Tibial nerve (tissue), 4 donors: ENCODE measurements at regions not wholly inside any gene's neighbourhood (a gene's known extent, or its start where the extent isn't known, plus 50 kb on each side); places are given as distances from the start of the nearest gene placed in this dataset.
"Not testable (repeated sequence)": the region's sequence is repeated elsewhere in the genome, so short reads cannot be mapped to it uniquely, and the experiment has no call there.

Experiments used
- DNase-seq, 2 donors: peaks; one replicate each; pipeline ENCODE4 v3.0.0-alpha.2; 2019; ENCODE audit warnings: low spot score in 2 of 2
- H3K27ac ChIP-seq, 4 donors: fragments of 200-600 bp; sonication (generic) in 3 of 4; one replicate each; pipeline ENCODE4 v1.5.1; 2017 to 2019; ENCODE audit warnings: mild to moderate bottlenecking in 1 of 4
- H3K27me3 ChIP-seq, 2 donors: fragments of 200-600 bp; sonication (generic) in 1 of 2; one replicate each; pipeline versions ENCODE4 v1.5.1 to v1.6.0; 2017 to 2019
- H3K36me3 ChIP-seq, 3 donors: fragments of 200-600 bp; sonication (generic); one replicate each; pipeline ENCODE4 v1.5.1; 2018 to 2019
- H3K4me1 ChIP-seq, 4 donors: fragments of 200-600 bp; sonication (generic) in 3 of 4; one replicate each; pipeline ENCODE4 v1.5.1; 2017 to 2019
- H3K4me3 ChIP-seq, 4 donors: fragments of 200-600 bp; sonication (generic) in 3 of 4; one replicate each; pipeline ENCODE4 v1.5.1; 2017 to 2019; ENCODE audit warnings: mild to moderate bottlenecking in 1 of 4, moderate library complexity in 1 of 4
- H3K9me3 ChIP-seq, 4 donors: fragments of 200-600 bp; sonication (generic) in 3 of 4; one replicate each; pipeline ENCODE4 v1.5.1; 2017 to 2019
- EP300 ChIP-seq, 2 donors: sonication (generic); formaldehyde crosslinking; IDR thresholded peaks; one replicate each; pipeline ENCODE4 v1.6.1; 2017; ENCODE audit warnings: antibody characterized with exemption in 2 of 2, mild to moderate bottlenecking in 1 of 2
- POLR2A ChIP-seq, 2 donors: fragments of 450-650 bp; IDR thresholded peaks; one replicate each; pipeline ENCODE4 v1.6.1; 2017; ENCODE audit warnings: antibody characterized with exemption in 2 of 2, mild to moderate bottlenecking in 2 of 2, moderate library complexity in 2 of 2
- WGBS, 2 donors: methylation state at CpG; one replicate each; pipeline ENCODE4 v1.1.5; 2018; 5-methylcytosine and 5-hydroxymethylcytosine counted together
- TF ChIP-seq, protein P1 (sequence below), 5 experiments: fragments of 200-600 bp in 3 of 5; fragments of 450-650 bp in 2 of 5; sonication (generic) in 3 of 5; IDR thresholded peaks; one replicate each; pipeline ENCODE4 v1.5.1; 2016 to 2019; ENCODE audit warnings: antibody characterized with exemption in 5 of 5, mild to moderate bottlenecking in 3 of 5, moderate library complexity in 2 of 5

DNA sequence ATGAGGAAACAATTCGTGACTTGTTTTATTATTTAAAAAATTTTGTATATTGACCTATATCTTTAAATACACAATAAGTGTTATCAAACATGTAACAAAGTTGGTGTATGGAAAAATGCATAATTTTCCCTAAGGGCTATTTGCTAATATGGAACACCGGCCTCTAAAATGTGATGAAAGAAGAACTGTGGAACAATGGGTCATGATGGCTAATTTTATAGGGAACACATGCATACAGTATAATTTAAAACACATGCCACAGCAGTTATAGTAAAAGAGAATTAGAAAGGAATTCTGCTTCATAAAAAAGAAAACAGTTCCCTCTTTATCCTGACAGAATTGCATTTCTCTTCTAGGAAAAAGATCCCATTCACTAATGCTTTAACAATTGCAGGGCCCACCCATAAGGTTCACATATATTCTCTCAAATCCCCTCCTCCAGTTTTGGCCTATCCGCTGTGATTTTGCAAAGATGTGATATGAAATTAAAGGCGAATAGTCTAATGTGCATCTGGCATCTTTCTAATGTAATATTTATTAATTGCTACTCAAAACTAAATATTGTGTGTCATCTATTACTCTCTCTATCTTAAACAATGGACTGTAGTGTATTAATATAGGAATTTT, 628.1 kb upstream of the CITED2 start:
- Histone ChIP-seq H3K4me1 (peaks cover 0 to 17% (median 2%) of the 10 kb centered on the region in 4 donors), H3K9me3 (peaks cover 0 to 3% (median 0%) of the 10 kb centered on the region in 4 donors), H3K27me3 (no peaks in the 10 kb centered on the region), H3K4me3 (no peak overlapping the region), H3K27ac (no peak overlapping the region), H3K36me3 (no peaks in the 10 kb centered on the region)
- DNase-seq: no peak
- TF ChIP-seq POLR2A (IDR thresholded peaks at IDR 0.05) (no peak), EP300 (IDR thresholded peaks at IDR 0.05) (no peak)
- TF ChIP-seq, protein P1, sequence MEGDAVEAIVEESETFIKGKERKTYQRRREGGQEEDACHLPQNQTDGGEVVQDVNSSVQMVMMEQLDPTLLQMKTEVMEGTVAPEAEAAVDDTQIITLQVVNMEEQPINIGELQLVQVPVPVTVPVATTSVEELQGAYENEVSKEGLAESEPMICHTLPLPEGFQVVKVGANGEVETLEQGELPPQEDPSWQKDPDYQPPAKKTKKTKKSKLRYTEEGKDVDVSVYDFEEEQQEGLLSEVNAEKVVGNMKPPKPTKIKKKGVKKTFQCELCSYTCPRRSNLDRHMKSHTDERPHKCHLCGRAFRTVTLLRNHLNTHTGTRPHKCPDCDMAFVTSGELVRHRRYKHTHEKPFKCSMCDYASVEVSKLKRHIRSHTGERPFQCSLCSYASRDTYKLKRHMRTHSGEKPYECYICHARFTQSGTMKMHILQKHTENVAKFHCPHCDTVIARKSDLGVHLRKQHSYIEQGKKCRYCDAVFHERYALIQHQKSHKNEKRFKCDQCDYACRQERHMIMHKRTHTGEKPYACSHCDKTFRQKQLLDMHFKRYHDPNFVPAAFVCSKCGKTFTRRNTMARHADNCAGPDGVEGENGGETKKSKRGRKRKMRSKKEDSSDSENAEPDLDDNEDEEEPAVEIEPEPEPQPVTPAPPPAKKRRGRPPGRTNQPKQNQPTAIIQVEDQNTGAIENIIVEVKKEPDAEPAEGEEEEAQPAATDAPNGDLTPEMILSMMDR (IDR thresholded peaks at IDR 0.05): no peak
- 35 to 38% methylated on average over 4 of the region's 4 CpGs for WGBS, 2 donors

DNA sequence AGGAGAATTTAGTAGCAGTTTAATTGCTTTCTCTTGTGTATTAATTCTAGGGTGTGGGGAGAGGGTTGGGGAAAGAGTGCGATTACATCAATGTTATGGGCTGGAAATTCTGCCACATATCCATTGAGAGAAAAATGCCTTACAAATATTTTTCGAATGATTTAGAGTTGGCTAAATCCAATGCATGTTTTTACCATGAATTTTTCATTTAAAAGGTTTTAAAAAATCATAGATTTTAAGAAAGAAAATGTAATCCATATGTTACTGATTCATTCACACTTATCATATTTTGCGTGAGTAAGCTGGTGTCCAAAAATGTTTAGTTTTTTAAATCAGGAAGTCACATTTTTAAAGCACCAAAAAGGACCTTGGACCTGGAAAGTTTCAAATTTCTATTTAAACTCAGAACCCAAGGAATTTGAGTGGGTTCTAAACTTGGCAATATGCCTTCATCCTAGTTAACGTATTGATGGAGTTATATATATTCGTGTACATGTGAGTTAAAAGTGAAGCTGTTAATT, 627.4 kb upstream of the CITED2 start:
- WGBS, 2 donors: 33 to 38% methylated on average over 5 of the region's 5 CpGs
- Histone ChIP-seq H3K36me3 (no peaks in the 10 kb centered on the region), H3K27ac (no peak overlapping the region), H3K27me3 (no peaks in the 10 kb centered on the region), H3K9me3 (peaks cover 0 to 3% (median 0%) of the 10 kb centered on the region in 4 donors), H3K4me3 (no peak overlapping the region), H3K4me1 (peaks cover 0 to 17% (median 2%) of the 10 kb centered on the region in 4 donors)
- TF ChIP-seq EP300 (IDR thresholded peaks at IDR 0.05) (no peak), POLR2A (IDR thresholded peaks at IDR 0.05) (no peak)
- TF ChIP-seq, protein P1 (IDR thresholded peaks at IDR 0.05): no peak
- DNase-seq: no peak

DNA sequence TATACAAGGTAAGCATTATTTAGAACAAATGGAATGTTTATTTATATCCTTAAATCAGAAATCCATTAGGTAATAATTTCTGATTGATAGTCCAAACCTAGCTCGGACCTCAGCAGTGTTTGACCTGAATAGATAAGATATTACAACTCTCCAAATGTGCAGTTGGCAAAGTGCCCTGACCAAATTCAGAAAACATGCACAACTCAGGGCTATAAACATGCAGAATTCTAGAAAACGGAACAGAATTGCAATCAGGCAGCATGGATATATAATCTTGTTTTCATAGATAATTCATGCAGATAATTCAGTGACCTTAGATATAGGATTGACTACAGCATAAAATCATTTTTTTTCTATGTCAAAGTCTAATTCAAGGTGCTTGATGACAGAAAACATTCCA, 626.6 kb upstream of the CITED2 start:
- Histone ChIP-seq H3K4me1 (peaks cover 0 to 17% (median 2%) of the 10 kb centered on the region in 4 donors), H3K9me3 (peaks cover 0 to 3% (median 0%) of the 10 kb centered on the region in 4 donors), H3K4me3 (no peak overlapping the region), H3K27me3 (no peaks in the 10 kb centered on the region), H3K27ac (no peak overlapping the region), H3K36me3 (no peaks in the 10 kb centered on the region)
- no peak for DNase-seq
- TF ChIP-seq, protein P1 (IDR thresholded peaks at IDR 0.05): no peak
- TF ChIP-seq POLR2A (IDR thresholded peaks at IDR 0.05) (no peak), EP300 (IDR thresholded peaks at IDR 0.05) (no peak)
- 26 to 30% methylated on average over 2 of the region's 2 CpGs for WGBS, 2 donors

- H3K36me3 ChIP-seq, H3K9me3 ChIP-seq, H3K4me3 ChIP-seq, DNase-seq, H3K27ac ChIP-seq, H3K27me3 ChIP-seq: not testable (repeated sequence)
- H3K4me1 ChIP-seq: peaks cover 0 to 17% (median 2%) of the 10 kb centered on the region in 4 donors
- 98 to 100% methylated on average over 5 to 8 of the region's 18 CpGs for WGBS, 2 donors
Observed at GRCh38 chr6:139999661-140000060, 625.2 kb upstream of the CITED2 start.

DNA sequence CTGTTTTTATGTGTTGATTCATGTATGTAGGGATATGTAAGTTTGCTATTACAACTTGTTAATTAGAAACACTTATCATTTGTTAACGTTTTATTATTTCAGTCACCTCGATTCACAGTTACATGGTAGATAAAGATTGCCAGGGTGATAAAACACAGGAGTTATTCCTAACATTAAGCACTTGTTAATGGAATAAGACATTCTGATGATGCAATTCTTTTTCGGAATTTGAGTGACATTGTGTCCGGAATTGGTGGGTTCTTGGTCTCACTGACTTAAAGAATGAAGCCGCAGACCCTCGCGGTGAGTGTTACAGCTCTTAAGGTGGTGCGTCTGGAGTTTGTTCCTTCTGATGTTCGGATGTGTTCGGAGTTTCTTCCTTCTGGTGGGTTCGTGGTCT, 624.0 kb upstream of the CITED2 start:
- DNase-seq, H3K9me3 ChIP-seq, H3K27me3 ChIP-seq, H3K4me3 ChIP-seq, H3K36me3 ChIP-seq, H3K27ac ChIP-seq: not testable (repeated sequence)
- WGBS, 2 donors: 93 to 99% methylated on average over 11 of the region's 11 CpGs
- H3K4me1 ChIP-seq: peaks cover 0 to 17% (median 2%) of the 10 kb centered on the region in 4 donors

DNA sequence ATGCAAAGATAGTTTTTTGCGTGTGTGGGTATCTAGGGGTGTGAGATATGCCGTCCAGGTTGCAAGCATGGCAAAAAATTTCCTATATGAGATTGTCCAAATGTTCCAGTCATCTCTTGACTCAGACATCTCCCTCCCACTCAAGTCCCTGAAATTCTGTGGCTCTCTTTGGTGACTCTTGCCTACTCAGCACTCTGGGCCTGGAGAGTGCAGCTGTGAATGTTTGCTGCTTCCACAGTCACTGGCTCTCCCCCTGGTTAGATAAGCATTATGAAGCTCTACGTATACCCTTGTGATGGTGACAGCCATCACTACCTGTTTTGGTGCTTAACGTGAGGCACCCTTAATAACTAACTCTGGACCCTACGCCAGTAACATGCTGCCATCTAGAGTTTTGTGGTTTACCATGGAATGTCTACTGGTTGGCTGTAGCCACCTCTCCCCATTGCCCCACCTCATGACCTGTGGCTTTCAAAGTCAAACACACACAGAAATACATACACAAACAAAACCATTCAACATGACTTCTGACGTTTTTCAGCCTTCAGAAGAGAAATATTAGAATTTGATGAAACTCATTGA, 621.9 kb upstream of the CITED2 start:
- Histone ChIP-seq H3K27ac (no peak overlapping the region), H3K9me3 (peaks cover 0 to 3% (median 0%) of the 10 kb centered on the region in 4 donors), H3K4me3 (no peak overlapping the region), H3K27me3 (no peaks in the 10 kb centered on the region), H3K36me3 (no peaks in the 10 kb centered on the region), H3K4me1 (peaks cover 0 to 7% (median 0%) of the 10 kb centered on the region in 4 donors)
- no peak for DNase-seq
- 81 to 82% methylated on average over 6 of the region's 6 CpGs for WGBS, 2 donors
- TF ChIP-seq EP300 (IDR thresholded peaks at IDR 0.05): no peak
